ENCODE measurements at regions not wholly inside any gene's neighbourhood (a gene's known extent, or its start where the extent isn't known, plus 50 kb on each side); places are given as distances from the start of the nearest gene placed in this dataset.

GRCh38 chr5:28281351-28281750 is 1243.0 kb upstream of the CDH9 start:
- TF ChIP-seq POLR2A (IDR thresholded peaks at IDR 0.05; ENCODE audit: low read depth) = no peak
- no peak for TF ChIP-seq CTCF (IDR thresholded peaks at IDR 0.05)
- no peak for TF ChIP-seq POLR2AphosphoS5 (IDR thresholded peaks at IDR 0.05)
